GM18505 (cell line): ENCODE measurements at regions not wholly inside any gene's neighbourhood (a gene's known extent, or its start where the extent isn't known, plus 50 kb on each side); places are given as distances from the start of the nearest gene placed in this dataset.

Source experiments
- ATAC-seq: cut with Tn5 transposase; IDR thresholded peaks from one replicate; pipeline ENCODE4 v1.9.1; 2021; ENCODE audit not compliant: unreplicated experiment
- POLR2A ChIP-seq: IDR thresholded peaks from 4 replicates; pipeline ENCODE4 v1.6.1; 2011; ENCODE audit warnings: borderline replicate concordance; ENCODE audit not compliant: insufficient read depth, insufficient read length; ENCODE audit errors: extremely low read depth

DNA sequence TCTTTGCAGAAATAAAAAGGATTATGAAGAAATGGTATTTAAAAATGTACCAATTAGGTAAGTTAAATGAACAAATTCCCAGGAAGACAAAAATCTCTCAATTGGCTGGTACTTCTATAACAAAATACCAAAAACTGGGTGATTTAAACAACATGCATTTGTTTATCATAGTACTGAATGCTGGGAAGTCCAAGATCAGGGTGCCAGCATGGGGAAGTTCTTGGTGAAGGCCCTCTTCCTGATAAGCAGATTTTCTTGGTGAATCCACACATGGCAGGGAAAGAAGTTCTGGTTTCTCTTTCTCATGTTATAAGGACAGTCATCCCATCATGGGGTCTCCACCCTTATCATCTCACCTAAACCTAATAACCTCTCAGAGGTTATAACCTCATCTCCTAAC, 271.6 kb upstream of the SETBP1 start:
- ATAC-seq, result no peak

DNA sequence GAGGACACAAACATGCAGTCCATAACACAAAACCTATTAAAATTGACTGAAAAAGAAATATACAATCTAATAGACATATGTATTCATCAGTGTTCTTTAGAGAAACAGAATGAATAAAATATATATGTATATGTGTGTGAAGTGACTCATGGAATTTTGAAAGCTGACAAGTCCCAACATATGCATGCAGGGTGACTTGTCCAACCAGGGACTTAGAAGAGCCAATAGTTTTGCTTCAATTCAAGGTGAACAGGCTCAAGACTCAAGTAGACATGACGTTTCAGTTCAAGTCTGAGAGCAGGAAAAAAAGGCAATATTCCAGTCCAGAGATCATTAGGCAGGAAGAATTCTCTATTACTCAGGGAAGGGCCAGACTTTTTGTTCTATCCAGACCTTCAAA, 271.2 kb upstream of the SETBP1 start:
- ATAC-seq, result no peak
- TF ChIP-seq POLR2A, result no peak

More for the DNA sequence above, 271.6 kb upstream of the SETBP1 start:
- TF ChIP-seq POLR2A, result no peak

DNA sequence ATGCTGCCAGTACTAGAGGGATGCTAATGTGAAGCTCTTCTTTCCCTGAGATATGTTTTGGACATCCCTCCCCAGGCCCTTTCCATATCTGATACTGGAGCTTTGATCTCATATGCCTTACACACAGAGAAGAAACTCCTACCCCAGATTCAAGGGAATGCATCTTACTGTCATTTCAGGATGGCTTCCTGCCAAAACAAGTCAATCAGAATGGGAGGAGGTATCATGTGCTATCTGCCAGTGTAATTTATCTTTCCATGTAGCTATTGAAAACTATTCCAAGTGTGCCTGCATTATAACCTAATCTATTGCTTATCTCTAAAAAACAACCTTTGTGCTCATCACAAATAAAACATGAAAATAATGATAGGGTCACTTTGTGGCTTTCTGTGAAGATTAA, 269.9 kb upstream of the SETBP1 start:
- no peak for ATAC-seq
- no peak for TF ChIP-seq POLR2A

DNA sequence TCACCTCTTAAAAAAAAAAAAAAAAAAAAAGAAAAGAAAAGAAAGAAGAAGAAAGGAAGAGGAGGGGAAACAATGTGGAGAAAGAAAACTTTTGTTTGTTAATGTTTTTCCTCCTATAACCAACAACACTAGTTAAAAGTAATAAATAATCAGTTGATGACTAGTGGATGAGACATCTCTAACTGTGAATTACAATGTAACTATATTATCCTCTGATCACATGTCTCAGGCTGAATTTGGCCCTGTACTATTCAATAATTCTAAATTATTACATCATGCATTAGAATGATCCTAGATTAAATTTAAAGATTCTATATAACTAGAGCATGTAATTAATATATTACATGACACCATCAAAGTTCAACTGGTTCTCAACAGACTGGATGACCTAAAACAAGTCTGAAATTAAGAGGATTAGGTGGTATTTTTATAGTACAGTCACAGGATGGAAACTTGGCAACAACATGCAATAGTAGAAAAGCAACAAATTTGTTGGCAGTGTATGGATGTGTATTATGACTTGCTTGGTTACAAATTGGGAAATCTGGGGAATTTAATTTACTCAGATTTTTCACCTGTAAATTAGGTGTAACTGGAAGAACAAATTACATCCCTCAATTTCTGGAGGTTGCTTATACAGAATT, 269.3 kb upstream of the SETBP1 start:
- no peak for TF ChIP-seq POLR2A
- ATAC-seq, result no peak

DNA sequence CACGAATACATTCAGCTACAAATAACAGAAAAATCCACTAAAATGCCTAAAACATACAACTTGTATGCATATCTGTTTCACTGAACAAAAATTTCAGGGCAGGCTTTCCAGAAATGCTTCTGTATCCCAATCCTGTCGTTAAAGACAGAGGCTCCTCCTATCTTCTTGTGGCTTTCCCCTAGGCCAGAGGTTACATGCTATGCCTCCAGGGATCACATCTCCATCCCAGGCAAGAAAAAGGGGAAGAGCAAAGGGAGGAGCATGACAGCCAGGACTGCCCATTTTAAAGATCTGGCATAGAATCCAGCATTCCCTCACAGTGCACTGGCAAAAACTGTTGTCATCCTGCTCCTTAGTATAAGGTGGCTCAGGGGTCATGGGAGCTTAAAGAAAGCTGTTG, 268.7 kb upstream of the SETBP1 start:
- no peak for ATAC-seq
- TF ChIP-seq POLR2A, result no peak

DNA sequence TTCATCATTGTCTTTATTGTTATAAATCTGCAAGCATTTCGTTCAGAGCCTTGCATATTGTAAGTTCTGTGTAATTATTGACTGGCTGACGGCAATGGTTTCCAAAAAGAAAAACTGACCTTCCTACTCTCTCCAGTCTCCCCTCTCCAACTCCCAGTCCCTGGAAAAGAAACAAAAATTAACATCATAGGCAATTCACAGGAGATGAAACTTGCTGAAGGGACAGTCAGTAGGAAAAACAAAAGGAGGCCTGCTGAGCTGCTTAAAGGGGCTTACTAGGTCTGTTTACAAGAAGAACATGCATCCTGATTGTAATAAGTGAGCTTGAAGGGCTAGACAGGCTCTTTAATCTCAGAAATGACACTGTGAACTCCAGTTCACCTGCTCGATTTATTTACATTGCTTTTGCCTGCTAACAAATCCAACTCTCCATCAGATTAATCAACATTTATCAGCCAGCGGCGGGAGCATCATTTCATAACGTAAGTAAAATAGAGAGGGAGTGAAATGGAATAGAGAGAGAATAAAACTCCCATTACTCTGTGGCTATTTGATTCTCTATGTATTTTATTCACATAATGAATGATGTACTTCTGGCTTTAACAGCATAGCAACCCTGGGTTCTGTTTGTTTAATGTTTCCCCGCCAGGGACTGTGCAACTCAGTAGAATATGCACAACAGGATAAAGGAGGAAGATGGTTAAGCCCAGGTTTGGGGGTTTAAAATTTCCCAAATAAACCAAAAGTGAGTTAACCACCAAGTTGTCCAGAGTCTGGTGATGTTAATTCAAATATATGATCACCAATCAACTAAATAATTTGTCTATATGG, 256.7 kb upstream of the SETBP1 start:
- no peak for TF ChIP-seq POLR2A
- ATAC-seq, result no peak

GRCh38 chr18:44424645-44425035, 256.0 kb upstream of the SETBP1 start:
- no peak for TF ChIP-seq POLR2A
- no peak for ATAC-seq

DNA sequence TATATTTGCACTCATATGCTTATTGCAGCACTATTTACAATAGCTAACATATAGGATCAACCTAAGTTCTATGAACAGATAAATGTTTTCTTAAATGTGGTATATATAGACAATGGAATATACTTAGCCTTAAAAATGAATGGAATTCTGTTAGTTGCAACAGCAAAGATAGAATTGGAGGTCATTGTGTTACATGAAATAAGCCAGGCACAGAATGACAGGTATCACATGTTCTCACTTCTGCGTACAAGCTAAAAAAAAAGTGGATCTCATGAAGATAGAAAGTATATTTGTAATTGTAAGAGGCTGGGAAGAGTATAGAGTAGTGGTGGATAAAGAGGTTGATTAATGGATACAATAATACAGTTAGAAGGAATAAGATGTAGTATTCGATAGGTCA, 255.5 kb upstream of the SETBP1 start:
- ATAC-seq, result no peak
- TF ChIP-seq POLR2A, result no peak

DNA sequence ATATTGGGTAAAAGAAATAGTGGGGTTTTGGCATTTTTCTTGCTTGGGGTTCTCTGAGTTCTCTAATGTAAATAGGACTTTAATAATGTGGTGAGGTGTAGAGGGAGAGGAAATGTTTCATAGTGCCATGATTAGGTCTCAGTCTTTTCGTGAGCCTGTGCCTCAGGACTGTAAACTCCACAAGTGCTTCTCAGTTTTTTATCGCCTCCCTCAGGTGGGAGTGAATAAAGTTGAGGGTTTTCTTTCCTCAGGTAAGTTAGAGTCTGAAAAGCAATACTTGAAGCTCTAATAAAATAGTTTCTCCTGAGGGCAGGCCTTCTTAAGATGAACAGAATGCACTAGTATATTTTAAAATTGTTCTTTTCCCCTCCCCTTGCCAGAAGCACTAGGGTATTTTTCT, 243.1 kb upstream of the SETBP1 start:
- ATAC-seq, result no peak
- no peak for TF ChIP-seq POLR2A

DNA sequence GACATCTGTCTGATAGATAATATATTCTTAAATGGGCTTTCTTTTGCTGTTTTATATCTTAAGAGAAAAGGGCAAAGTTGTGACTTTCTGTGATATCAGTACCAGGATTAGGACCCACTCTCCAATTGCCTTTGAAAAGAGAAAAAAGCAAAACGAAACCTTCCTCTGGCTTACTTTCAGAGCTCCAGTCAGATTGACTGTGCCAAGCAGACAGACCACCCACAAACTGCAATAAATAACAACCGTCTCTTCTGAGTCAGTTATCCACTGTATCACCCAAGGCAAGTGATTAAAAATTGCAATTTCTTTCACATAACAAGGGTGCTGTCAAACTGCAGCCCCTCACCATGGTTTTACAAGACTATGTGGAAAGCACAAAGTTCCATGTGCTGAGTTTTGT, 230.5 kb upstream of the SETBP1 start:
- no peak for TF ChIP-seq POLR2A
- no peak for ATAC-seq

- ATAC-seq, result no peak
- TF ChIP-seq POLR2A, result no peak
Observed at GRCh38 chr18:44452346-44452745, 228.3 kb upstream of the SETBP1 start.

DNA sequence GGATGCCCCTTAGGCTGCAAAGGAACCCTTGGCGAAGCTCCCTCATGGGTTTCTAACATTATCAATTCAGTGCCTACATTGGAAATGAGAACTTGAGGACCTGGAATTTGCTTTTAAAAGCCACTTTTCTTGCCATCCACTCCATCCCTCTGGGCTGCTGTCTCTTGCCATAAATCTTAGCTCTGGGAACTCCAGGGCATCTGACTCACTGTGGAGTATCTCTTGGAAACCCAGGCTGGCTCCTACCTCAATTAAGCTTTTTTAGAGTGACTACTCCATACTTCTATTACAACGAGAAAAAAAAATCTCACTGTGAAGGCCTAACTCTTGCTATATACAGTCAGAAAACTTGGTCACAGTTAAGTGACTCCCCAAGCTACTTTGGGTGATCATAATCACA, 227.2 kb upstream of the SETBP1 start:
- ATAC-seq, result no peak
- TF ChIP-seq POLR2A, result no peak

GRCh38 chr18:44458777-44459176, 221.9 kb upstream of the SETBP1 start:
- ATAC-seq, result no peak
- no peak for TF ChIP-seq POLR2A
